ENCODE measurements at regions not wholly inside any gene's neighbourhood (a gene's known extent, or its start where the extent isn't known, plus 50 kb on each side); places are given as distances from the start of the nearest gene placed in this dataset.
A peak's percentile ranks its signal among the peaks of the same experiment; 100 is the strongest.

- no peak overlapping the region for H3K27ac ChIP-seq
- intact Hi-C loops (cut with DNase I), result no loop called here
- peaks cover 0 to 47% (median 1%) of the 10 kb centered on the region in 4 donors for H3K27me3 ChIP-seq
- 93 to 100% methylated on average over 3 of the region's 3 CpGs for WGBS, 2 donors
- TF ChIP-seq CTCF (IDR thresholded peaks at IDR 0.05) (no peak), POLR2A (IDR thresholded peaks at IDR 0.05) (no peak)
- H3K9me3 ChIP-seq, result no peaks in the 10 kb centered on the region
- peaks cover 9 to 41% (median 25%) of the 10 kb centered on the region in 3 donors for H3K4me1 ChIP-seq
- no peaks in the 10 kb centered on the region for H3K36me3 ChIP-seq
- H3K4me3 ChIP-seq, result no peak overlapping the region
- DNase-seq, result no peak
These were observed 342.0 kb downstream of the RFC3 start for GRCh38 chr13:34159946-34160345.

DNA sequence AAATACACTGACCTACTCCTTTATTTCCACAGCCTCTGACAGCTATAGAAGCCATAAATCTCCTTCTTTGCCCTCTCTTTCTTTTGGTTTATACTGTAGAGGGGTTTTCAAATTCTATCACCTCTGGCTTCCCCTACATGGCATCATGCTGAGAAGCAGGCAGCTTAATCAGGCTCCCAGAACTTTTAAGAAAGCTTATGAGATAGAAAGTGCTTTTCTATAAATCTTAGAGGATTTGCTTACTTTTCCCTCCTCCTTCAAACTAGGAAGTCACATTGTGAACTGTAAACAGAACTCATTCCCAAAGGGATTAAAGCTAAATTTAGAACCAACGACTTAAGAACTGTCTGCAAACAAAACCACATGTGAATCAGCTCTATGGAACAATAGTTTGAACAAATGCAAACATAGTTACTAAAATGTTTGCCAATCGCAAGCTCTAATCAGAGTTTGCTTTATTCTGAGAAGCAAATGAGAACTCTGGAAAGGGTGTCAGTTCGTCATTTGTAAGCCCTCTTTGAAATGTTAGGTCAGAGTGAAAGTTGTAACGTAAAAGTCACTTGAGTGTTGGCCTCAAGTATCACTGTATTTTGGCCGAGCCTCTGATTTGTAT is 344.1 kb downstream of the RFC3 start:
- no peak for DNase-seq
- intact Hi-C loops (cut with DNase I), result no loop called here
- Histone ChIP-seq H3K4me3 (peak overlapping the region in 1 of 4 donors; percentile 33), H3K27me3 (peaks cover 0 to 57% (median 0%) of the 10 kb centered on the region in 4 donors), H3K27ac (peak overlapping the region in 3 of 4 donors; percentile 50 to 75 (median 63)), H3K36me3 (no peaks in the 10 kb centered on the region), H3K9me3 (no peaks in the 10 kb centered on the region), H3K4me1 (peaks cover 0 to 21% (median 18%) of the 10 kb centered on the region in 3 donors)
- 14 to 24% methylated on average over 5 of the region's 5 CpGs for WGBS, 2 donors
- TF ChIP-seq CTCF (IDR thresholded peaks at IDR 0.05) (no peak), POLR2A (IDR thresholded peaks at IDR 0.05) (no peak)

DNA sequence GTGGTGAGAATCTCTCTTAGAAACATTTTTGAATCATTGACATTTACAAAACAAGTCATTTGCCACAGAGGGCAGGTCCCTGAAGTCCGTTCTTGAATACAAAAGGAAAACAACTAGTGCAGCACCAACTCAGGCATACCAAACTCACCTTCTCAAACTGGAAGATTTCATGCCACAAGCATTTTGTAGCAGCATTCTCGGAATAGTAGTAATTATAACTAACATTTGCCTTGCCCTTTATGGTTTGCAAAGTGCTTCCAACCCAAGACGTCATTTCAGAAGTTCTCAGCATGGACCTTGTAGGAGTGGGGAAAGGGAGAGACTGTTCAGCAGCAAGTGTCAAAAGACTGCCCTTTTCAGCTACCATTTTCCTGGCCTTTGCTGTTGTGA is 344.6 kb downstream of the RFC3 start:
- peaks cover 0 to 56% (median 0%) of the 10 kb centered on the region in 4 donors for H3K27me3 ChIP-seq
- intact Hi-C loops (cut with DNase I), result no loop called here
- H3K4me3 ChIP-seq, result peak overlapping the region in 1 of 4 donors; percentile 33
- WGBS, 2 donors, result 29 to 40% methylated on average over 3 of the region's 3 CpGs
- peaks cover 0 to 16% (median 14%) of the 10 kb centered on the region in 3 donors for H3K4me1 ChIP-seq
- TF ChIP-seq CTCF (IDR thresholded peaks at IDR 0.05) (no peak), POLR2A (IDR thresholded peaks at IDR 0.05) (no peak)
- peak overlapping the region in 3 of 4 donors; percentile 50 to 75 (median 63) for H3K27ac ChIP-seq
- no peaks in the 10 kb centered on the region for H3K36me3 ChIP-seq
- no peaks in the 10 kb centered on the region for H3K9me3 ChIP-seq
- no peak for DNase-seq

GRCh38 chr13:34164582-34164981 is 346.6 kb downstream of the RFC3 start:
- Histone ChIP-seq H3K27me3 (peaks cover 0 to 36% (median 0%) of the 10 kb centered on the region in 4 donors), H3K36me3 (no peaks in the 10 kb centered on the region), H3K27ac (no peak overlapping the region), H3K9me3 (no peaks in the 10 kb centered on the region), H3K4me3 (no peak overlapping the region), H3K4me1 (peaks cover 0 to 16% (median 13%) of the 10 kb centered on the region in 3 donors)
- intact Hi-C loops (cut with DNase I), result no loop called here
- 45 to 50% methylated on average over 6 of the region's 6 CpGs for whole genome bisulfite sequencing, 2 donors
- DNase-seq, result no peak
- TF ChIP-seq POLR2A (IDR thresholded peaks at IDR 0.05) (no peak), CTCF (IDR thresholded peaks at IDR 0.05) (no peak)

GRCh38 chr13:34165158-34165557 is 347.2 kb downstream of the RFC3 start:
- no peaks in the 10 kb centered on the region for H3K9me3 ChIP-seq
- H3K4me1 ChIP-seq, result peaks cover 0 to 16% (median 13%) of the 10 kb centered on the region in 3 donors
- no peak overlapping the region for H3K27ac ChIP-seq
- H3K27me3 ChIP-seq, result peaks cover 0 to 30% (median 0%) of the 10 kb centered on the region in 4 donors
- DNase-seq, result no peak
- no peaks in the 10 kb centered on the region for H3K36me3 ChIP-seq
- 79 to 93% methylated on average over 7 of the region's 7 CpGs for WGBS, 2 donors
- TF ChIP-seq POLR2A (IDR thresholded peaks at IDR 0.05) (no peak), CTCF (IDR thresholded peaks at IDR 0.05) (no peak)
- intact Hi-C loops (cut with DNase I), result no loop called here
- H3K4me3 ChIP-seq, result no peak overlapping the region

Measured in esophagus squamous epithelium (tissue), 5 donors.